OCI-LY1 (cell line): ENCODE measurements at regions not wholly inside any gene's neighbourhood (a gene's known extent, or its start where the extent isn't known, plus 50 kb on each side); places are given as distances from the start of the nearest gene placed in this dataset.

Source experiments
- H2AFZ ChIP-seq: fragments of 200-600 bp; sonication (generic), shearing (Covaris generic); 2 replicates; pipeline ENCODE4 v1.6.0; 2014; ENCODE audit warnings: antibody characterized with exemption, mild to moderate bottlenecking, low read length
- H3F3A ChIP-seq: fragments of 200-600 bp; sonication (generic), shearing (Covaris generic); 2 replicates; pipeline ENCODE4 v1.6.0; 2014; ENCODE audit warnings: mild to moderate bottlenecking, antibody characterized with exemption, low read length, moderate library complexity; ENCODE audit not compliant: insufficient read depth
- H3K27ac ChIP-seq: fragments of 200-600 bp; sonication (generic); 2 replicates; pipeline ENCODE4 v1.5.1; 2014; ENCODE audit warnings: low read length, mixed run types, mild to moderate bottlenecking, low read depth; ENCODE audit not compliant: poor library complexity, severe bottlenecking
- H3K27me3 ChIP-seq: fragments of 200-600 bp; sonication (generic); 2 replicates; pipeline ENCODE4 v1.6.0; 2014; ENCODE audit warnings: antibody characterized with exemption, mild to moderate bottlenecking, low read length, moderate library complexity; ENCODE audit not compliant: insufficient read depth
- H3K36me3 ChIP-seq: fragments of 200-600 bp; sonication (generic); 2 replicates; pipeline ENCODE4 v1.6.1; 2014; ENCODE audit warnings: mild to moderate bottlenecking, antibody characterized with exemption, low read length, moderate library complexity, mixed read lengths; ENCODE audit not compliant: insufficient read depth
- H3K4me1 ChIP-seq: fragments of 200-600 bp; sonication (generic); 2 replicates; pipeline ENCODE4 v1.5.1; 2014; ENCODE audit warnings: mild to moderate bottlenecking, low read length, moderate library complexity; ENCODE audit not compliant: insufficient read depth, severe bottlenecking
- H3K4me2 ChIP-seq: fragments of 200-600 bp; sonication (generic), shearing (Covaris generic); 2 replicates; pipeline ENCODE4 v1.6.1; 2014; ENCODE audit warnings: low read length
- H3K4me3 ChIP-seq: fragments of 200-600 bp; sonication (generic); 2 replicates; pipeline ENCODE4 v1.5.1; 2014; ENCODE audit warnings: low read length, low read depth, mild to moderate bottlenecking, mixed read lengths; ENCODE audit not compliant: poor library complexity, severe bottlenecking
- H3K79me2 ChIP-seq: fragments of 200-600 bp; shearing (Covaris generic); 2 replicates; pipeline ENCODE4 v1.6.1; 2016; ENCODE audit warnings: mixed run types, low read length, mixed read lengths; ENCODE audit not compliant: insufficient read depth
- H3K9ac ChIP-seq: fragments of 200-600 bp; sonication (generic), shearing (Covaris generic); 2 replicates; pipeline ENCODE4 v1.6.1; 2014; ENCODE audit warnings: mild to moderate bottlenecking, low read length, mixed read lengths
- H3K9me2 ChIP-seq: fragments of 200-600 bp; sonication (generic), shearing (Covaris generic); 2 replicates; pipeline ENCODE4 v1.6.1; 2014; ENCODE audit warnings: low read depth, mild to moderate bottlenecking, low read length, mixed read lengths
- H3K9me3 ChIP-seq: fragments of 200-600 bp; shearing (Covaris generic); 2 replicates; pipeline ENCODE4 v1.6.1; 2014; ENCODE audit warnings: low read length, mixed read lengths
- H4K20me1 ChIP-seq: fragments of 200-600 bp; sonication (generic), shearing (Covaris generic); 2 replicates; pipeline ENCODE4 v1.6.0; 2016; ENCODE audit warnings: mild to moderate bottlenecking, low read length; ENCODE audit not compliant: insufficient read depth
- CTCF ChIP-seq: fragments of 200-600 bp; sonication (generic), shearing (Covaris generic); IDR thresholded peaks from 2 replicates; pipeline ENCODE4 v1.5.1; 2017; ENCODE audit warnings: mild to moderate bottlenecking, antibody characterized with exemption, low read length, moderate library complexity, mixed read lengths
- EZH2 ChIP-seq: fragments of 200-600 bp; sonication (generic), shearing (Covaris generic); IDR thresholded peaks from 2 replicates; pipeline ENCODE4 v1.8.0; 2017; ENCODE audit warnings: borderline replicate concordance, mixed run types, mild to moderate bottlenecking, antibody characterized with exemption, low read length, moderate library complexity, mixed read lengths

GRCh38 chr2:144914113-144914512 lies 394.2 kb upstream of the ZEB2 start:
- no peak overlapping the region for H3K9ac ChIP-seq
- no peaks in the 10 kb centered on the region for H3K79me2 ChIP-seq
- H3K9me2 ChIP-seq, result no peaks in the 10 kb centered on the region
- H3K4me1 ChIP-seq, result no peaks in the 10 kb centered on the region
- no peaks in the 10 kb centered on the region for H4K20me1 ChIP-seq
- H3K36me3 ChIP-seq, result no peaks in the 10 kb centered on the region
- no peak overlapping the region for H3K4me3 ChIP-seq
- no peak overlapping the region for H3K27ac ChIP-seq
- no peaks in the 10 kb centered on the region for H3F3A ChIP-seq
- H2AFZ ChIP-seq, result no peak overlapping the region
- no peaks in the 10 kb centered on the region for H3K9me3 ChIP-seq
- H3K4me2 ChIP-seq, result no peak overlapping the region
- TF ChIP-seq CTCF (no peak), EZH2 (no peak)
- H3K27me3 ChIP-seq, result no peaks in the 10 kb centered on the region

- Histone ChIP-seq H3K27ac (no peak overlapping the region), H4K20me1 (no peaks in the 10 kb centered on the region), H3K27me3 (no peaks in the 10 kb centered on the region), H3K9ac (no peak overlapping the region), H3K9me3 (no peaks in the 10 kb centered on the region), H3K36me3 (no peaks in the 10 kb centered on the region), H3K4me1 (no peaks in the 10 kb centered on the region), H3K79me2 (no peaks in the 10 kb centered on the region), H2AFZ (no peak overlapping the region), H3K4me3 (no peak overlapping the region), H3F3A (no peaks in the 10 kb centered on the region), H3K9me2 (no peaks in the 10 kb centered on the region), H3K4me2 (no peak overlapping the region)
- TF ChIP-seq CTCF (no peak), EZH2 (no peak)
Observed at GRCh38 chr2:144912206-144912605, 392.3 kb upstream of the ZEB2 start.

GRCh38 chr2:144905956-144906355 lies 386.0 kb upstream of the ZEB2 start:
- no peak overlapping the region for H3K9ac ChIP-seq
- no peak overlapping the region for H3K4me2 ChIP-seq
- H3K27me3 ChIP-seq, result no peaks in the 10 kb centered on the region
- no peak overlapping the region for H3K27ac ChIP-seq
- H3F3A ChIP-seq, result no peaks in the 10 kb centered on the region
- no peak overlapping the region for H3K4me3 ChIP-seq
- no peak for TF ChIP-seq EZH2
- TF ChIP-seq CTCF, result no peak
- no peaks in the 10 kb centered on the region for H4K20me1 ChIP-seq
- H3K36me3 ChIP-seq, result no peaks in the 10 kb centered on the region
- no peaks in the 10 kb centered on the region for H3K4me1 ChIP-seq
- H3K9me3 ChIP-seq, result 0 out of 2 replicates have a peak, but pooled peaks cover 2% of the 10 kb centered on the region
- no peak overlapping the region; the same call in 1 of the 2 replicates for H2AFZ ChIP-seq
- no peaks in the 10 kb centered on the region for H3K9me2 ChIP-seq
- no peaks in the 10 kb centered on the region for H3K79me2 ChIP-seq
